CD4-positive, CD25-positive, alpha-beta regulatory T cell (primary cell): ENCODE measurements at regions not wholly inside any gene's neighbourhood (a gene's known extent, or its start where the extent isn't known, plus 50 kb on each side); places are given as distances from the start of the nearest gene placed in this dataset.

Experiments
- ATAC-seq, 2 donors: fragments of 150-1000 bp; cut with Tn5 transposase; one replicate each; pipeline ENCODE4 v1.10.0; 2021; ENCODE audit warnings: low read depth in 2 of 2, moderate number of reproducible peaks in 2 of 2, moderate library complexity in 1 of 2
- DNase-seq, 3 donors: peaks; one replicate each; pipeline versions ENCODE4 v3.0.0 to v3.0.0-alpha.2; 2012 to 2022; ENCODE audit warnings: mixed read lengths in 1 of 3
- H3K27ac ChIP-seq: one replicate; pipeline ENCODE4 v1.7.0; 2013; ENCODE audit warnings: mild to moderate bottlenecking, low read length; ENCODE audit not compliant: insufficient read depth, poor library complexity, severe bottlenecking
- H3K27me3 ChIP-seq: one replicate; pipeline ENCODE4 v1.7.0; 2013; ENCODE audit warnings: low read length; ENCODE audit not compliant: control insufficient read depth, insufficient read depth
- H3K36me3 ChIP-seq: one replicate; pipeline ENCODE4 v1.7.0; 2013; ENCODE audit warnings: mild to moderate bottlenecking, low read length, moderate library complexity; ENCODE audit not compliant: control insufficient read depth, insufficient read depth
- H3K4me1 ChIP-seq: 2 replicates; pipeline ENCODE4 v1.7.0; 2013; ENCODE audit warnings: mild to moderate bottlenecking, low read length; ENCODE audit not compliant: insufficient read depth, control insufficient read depth, poor library complexity, severe bottlenecking
- H3K4me3 ChIP-seq: one replicate; pipeline ENCODE4 v1.7.0; 2013; ENCODE audit warnings: low read depth, mild to moderate bottlenecking, low read length, moderate library complexity
- H3K9me3 ChIP-seq, 2 experiments: 1 replicate in 1 of 2; 2 replicates in 1 of 2; pipeline ENCODE4 v1.7.0; 2013; ENCODE audit warnings: low read length in 2 of 2, mild to moderate bottlenecking in 1 of 2, moderate library complexity in 1 of 2; ENCODE audit not compliant: control insufficient read depth in 2 of 2
- H3K27ac Mint-ChIP-seq, 3 donors: one replicate each; pipeline ENCODE4 v1.8.0; 2020 to 2022; ENCODE audit warnings: mild to moderate bottlenecking in 3 of 3, mixed read lengths in 3 of 3, moderate library complexity in 2 of 3
- H3K27me3 Mint-ChIP-seq: one replicate; pipeline ENCODE4 v1.8.0; 2022; ENCODE audit warnings: mild to moderate bottlenecking, mixed read lengths
- H3K36me3 Mint-ChIP-seq: one replicate; pipeline ENCODE4 v1.8.0; 2020; ENCODE audit warnings: mixed read lengths
- H3K4me1 Mint-ChIP-seq, 4 donors: one replicate each; pipeline ENCODE4 v1.8.0; 2020 to 2022; ENCODE audit warnings: mixed read lengths in 4 of 4, mild to moderate bottlenecking in 1 of 4
- H3K4me3 Mint-ChIP-seq, 4 donors: one replicate each; pipeline ENCODE4 v1.8.0; 2020 to 2022; ENCODE audit warnings: mild to moderate bottlenecking in 4 of 4, mixed read lengths in 4 of 4, moderate library complexity in 3 of 4
- H3K9me3 Mint-ChIP-seq, 7 donors: one replicate each; pipeline ENCODE4 v1.8.0; 2020 to 2022; ENCODE audit warnings: mixed read lengths in 7 of 7, mild to moderate bottlenecking in 3 of 7, moderate library complexity in 2 of 7

GRCh38 chr17:56038131-56038530 lies 115.1 kb upstream of the ANKFN1 start:
- Histone ChIP-seq H3K36me3 (no peaks in the 10 kb centered on the region), H3K27me3 (peaks cover 2% of the 10 kb centered on the region), H3K27ac (no peak overlapping the region), H3K9me3 (no peaks in the 10 kb centered on the region), H3K4me3 (no peak overlapping the region), H3K4me1 (no peaks in the 10 kb centered on the region)
- no peak for DNase-seq
- Mint-ChIP-seq H3K9me3 (peaks cover 0 to 4% (median 0%) of the 10 kb centered on the region in 7 donors), H3K36me3 (no peaks in the 10 kb centered on the region), H3K27me3 (no peaks in the 10 kb centered on the region), H3K4me3 (no peak overlapping the region), H3K27ac (no peak overlapping the region), H3K4me1 (no peaks in the 10 kb centered on the region)
- no peak for ATAC-seq

- DNase-seq = no peak
- no peak for ATAC-seq
- H3K4me1 Mint-ChIP-seq = no peaks in the 10 kb centered on the region
- Histone ChIP-seq H3K4me3 (no peak overlapping the region), H3K4me1 (no peaks in the 10 kb centered on the region), H3K27me3 (no peaks in the 10 kb centered on the region), H3K9me3 (no peaks in the 10 kb centered on the region), H3K27ac (no peak overlapping the region), H3K36me3 (no peaks in the 10 kb centered on the region)
- H3K4me3 Mint-ChIP-seq = no peak overlapping the region
- no peak overlapping the region for H3K27ac Mint-ChIP-seq
- no peaks in the 10 kb centered on the region for H3K36me3 Mint-ChIP-seq
- H3K27me3 Mint-ChIP-seq = no peaks in the 10 kb centered on the region
- peaks cover 0 to 11% (median 0%) of the 10 kb centered on the region in 7 donors for H3K9me3 Mint-ChIP-seq
Measured at GRCh38 chr17:56045872-56046271, 107.4 kb upstream of the ANKFN1 start.

DNA sequence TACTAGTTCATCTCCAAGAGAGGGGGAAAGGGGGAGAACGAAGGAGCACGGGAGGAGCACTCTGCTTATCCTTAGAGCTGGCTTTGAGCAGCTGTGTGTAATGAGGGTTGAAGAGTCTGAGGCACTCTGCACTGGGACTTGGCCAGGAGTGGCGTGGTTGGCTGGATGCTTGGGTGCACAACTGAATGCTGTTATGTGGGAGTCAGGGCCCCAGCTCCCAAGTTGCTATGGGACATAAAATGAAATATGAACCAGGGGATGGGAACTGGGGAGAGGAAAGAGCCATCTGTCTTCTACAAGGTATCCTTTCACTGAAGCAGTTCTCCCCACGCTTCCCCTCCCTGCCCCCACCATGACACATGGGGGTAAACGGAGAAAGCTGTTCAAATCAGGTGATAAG lies 105.9 kb upstream of the ANKFN1 start:
- no peak overlapping the region for H3K4me3 Mint-ChIP-seq
- no peaks in the 10 kb centered on the region for H3K27me3 Mint-ChIP-seq
- no peak for ATAC-seq
- H3K9me3 Mint-ChIP-seq = peaks cover 0 to 8% (median 0%) of the 10 kb centered on the region in 7 donors
- Histone ChIP-seq H3K9me3 (no peaks in the 10 kb centered on the region), H3K36me3 (no peaks in the 10 kb centered on the region), H3K27ac (no peak overlapping the region), H3K4me1 (no peaks in the 10 kb centered on the region), H3K4me3 (no peak overlapping the region), H3K27me3 (no peaks in the 10 kb centered on the region)
- H3K36me3 Mint-ChIP-seq = no peaks in the 10 kb centered on the region
- no peak for DNase-seq
- H3K27ac Mint-ChIP-seq = no peak overlapping the region
- no peaks in the 10 kb centered on the region for H3K4me1 Mint-ChIP-seq

- ATAC-seq = no peak
- Mint-ChIP-seq H3K4me1 (no peaks in the 10 kb centered on the region), H3K9me3 (peaks cover 0 to 6% (median 3%) of the 10 kb centered on the region in 7 donors), H3K4me3 (no peak overlapping the region), H3K27ac (no peak overlapping the region), H3K36me3 (no peaks in the 10 kb centered on the region), H3K27me3 (no peaks in the 10 kb centered on the region)
- no peak overlapping the region for H3K4me3 ChIP-seq
- H3K9me3 ChIP-seq = no peaks in the 10 kb centered on the region
- H3K27me3 ChIP-seq = peaks cover 1% of the 10 kb centered on the region
- DNase-seq = no peak
- no peaks in the 10 kb centered on the region for H3K36me3 ChIP-seq
- no peak overlapping the region for H3K27ac ChIP-seq
- H3K4me1 ChIP-seq = no peaks in the 10 kb centered on the region
Measured at GRCh38 chr17:56057869-56058268, 95.4 kb upstream of the ANKFN1 start.

GRCh38 chr17:56064506-56064905 lies 88.8 kb upstream of the ANKFN1 start:
- no peaks in the 10 kb centered on the region for H3K36me3 Mint-ChIP-seq
- Histone ChIP-seq H3K4me3 (no peak overlapping the region), H3K9me3 (no peaks in the 10 kb centered on the region), H3K27ac (no peak overlapping the region), H3K36me3 (no peaks in the 10 kb centered on the region), H3K27me3 (peaks cover 1% of the 10 kb centered on the region), H3K4me1 (no peaks in the 10 kb centered on the region)
- no peaks in the 10 kb centered on the region for H3K4me1 Mint-ChIP-seq
- H3K9me3 Mint-ChIP-seq = peaks cover 1 to 16% (median 3%) of the 10 kb centered on the region in 7 donors
- H3K27me3 Mint-ChIP-seq = no peaks in the 10 kb centered on the region
- no peak for ATAC-seq
- no peak overlapping the region for H3K27ac Mint-ChIP-seq
- no peak for DNase-seq
- no peak overlapping the region for H3K4me3 Mint-ChIP-seq

GRCh38 chr17:56074361-56074890 lies 78.8 kb upstream of the ANKFN1 start:
- Histone ChIP-seq H3K27ac (no peak overlapping the region), H3K36me3 (no peaks in the 10 kb centered on the region), H3K9me3 (no peaks in the 10 kb centered on the region), H3K27me3 (no peaks in the 10 kb centered on the region), H3K4me1 (no peaks in the 10 kb centered on the region), H3K4me3 (no peak overlapping the region)
- Mint-ChIP-seq H3K4me1 (no peaks in the 10 kb centered on the region), H3K27ac (no peak overlapping the region), H3K4me3 (no peak overlapping the region), H3K36me3 (no peaks in the 10 kb centered on the region), H3K27me3 (peaks cover 8% of the 10 kb centered on the region), H3K9me3 (peaks cover 0 to 9% (median 5%) of the 10 kb centered on the region in 7 donors)
- DNase-seq = no peak
- ATAC-seq = no peak

DNA sequence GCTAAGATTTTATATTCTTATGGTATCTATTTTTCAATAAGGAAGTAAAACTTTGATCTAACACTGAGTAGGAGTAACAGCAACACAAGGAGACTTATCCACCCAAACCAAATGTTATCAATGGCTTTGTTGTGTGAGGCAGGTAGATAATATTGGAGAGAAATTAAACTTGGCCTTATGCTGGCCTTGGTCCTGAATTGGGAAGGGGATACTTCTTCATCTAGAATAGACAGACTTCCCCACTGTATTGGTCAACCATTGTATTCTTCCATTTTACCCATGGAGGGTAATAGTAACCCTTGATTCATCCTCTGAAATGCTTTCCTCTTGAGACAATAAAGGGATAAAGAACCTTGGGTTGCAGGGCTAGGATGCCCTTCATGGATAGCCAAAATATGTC lies 76.3 kb upstream of the ANKFN1 start:
- peaks cover 0 to 9% (median 0%) of the 10 kb centered on the region in 7 donors for H3K9me3 Mint-ChIP-seq
- H3K36me3 Mint-ChIP-seq = no peaks in the 10 kb centered on the region
- Histone ChIP-seq H3K27me3 (no peaks in the 10 kb centered on the region), H3K9me3 (no peaks in the 10 kb centered on the region), H3K36me3 (no peaks in the 10 kb centered on the region), H3K27ac (no peak overlapping the region), H3K4me1 (no peaks in the 10 kb centered on the region), H3K4me3 (no peak overlapping the region)
- no peak overlapping the region for H3K4me3 Mint-ChIP-seq
- no peak for ATAC-seq
- no peak overlapping the region for H3K27ac Mint-ChIP-seq
- peaks cover 4% of the 10 kb centered on the region for H3K27me3 Mint-ChIP-seq
- no peak for DNase-seq
- H3K4me1 Mint-ChIP-seq = no peaks in the 10 kb centered on the region

GRCh38 chr17:56083475-56083874 lies 69.8 kb upstream of the ANKFN1 start:
- no peak overlapping the region for H3K27ac Mint-ChIP-seq
- peaks cover 0 to 6% (median 0%) of the 10 kb centered on the region in 7 donors for H3K9me3 Mint-ChIP-seq
- no peaks in the 10 kb centered on the region for H3K36me3 Mint-ChIP-seq
- no peak overlapping the region for H3K4me3 ChIP-seq
- DNase-seq (no peak), ATAC-seq (no peak)
- no peak overlapping the region for H3K27ac ChIP-seq
- H3K27me3 ChIP-seq = no peaks in the 10 kb centered on the region
- no peaks in the 10 kb centered on the region for H3K36me3 ChIP-seq
- H3K4me1 ChIP-seq = no peaks in the 10 kb centered on the region
- peaks cover 3% of the 10 kb centered on the region for H3K27me3 Mint-ChIP-seq
- H3K9me3 ChIP-seq = no peaks in the 10 kb centered on the region
- no peak overlapping the region for H3K4me3 Mint-ChIP-seq
- no peaks in the 10 kb centered on the region for H3K4me1 Mint-ChIP-seq
